Fibroblast of lung (primary cell): ENCODE measurements at regions not wholly inside any gene's neighbourhood (a gene's known extent, or its start where the extent isn't known, plus 50 kb on each side); places are given as distances from the start of the nearest gene placed in this dataset.

Source experiments
- CTCF ChIP-seq, 2 donors: IDR thresholded peaks in 1 of 2; conservative IDR thresholded peaks in 1 of 2; 1 replicate in 1 of 2; 2 replicates in 1 of 2; pipeline ENCODE4 v1.5.1; 2011 to 2012; ENCODE audit warnings: low read length in 2 of 2, control low read depth in 1 of 2, inconsistent platforms in 1 of 2, low read depth in 1 of 2, mild to moderate bottlenecking in 1 of 2
- EZH2 ChIP-seq: IDR thresholded peaks from 2 replicates; pipeline ENCODE4 v1.5.1; 2012; ENCODE audit warnings: low read length, control low read depth, mild to moderate bottlenecking; ENCODE audit errors: missing control alignments

- TF ChIP-seq CTCF (conservative IDR thresholded peaks at IDR 0.05 in 1 of 2, IDR thresholded peaks at IDR 0.05 in 1 of 2; ENCODE audit: low read depth in 1 of 2, low read length in 2 of 2) = no peak
- no peak for TF ChIP-seq EZH2
Measured at GRCh38 chr4:143109376-143109775, 75.3 kb upstream of the USP38 start.
